A673 (cell line): ENCODE measurements at regions not wholly inside any gene's neighbourhood (a gene's known extent, or its start where the extent isn't known, plus 50 kb on each side); places are given as distances from the start of the nearest gene placed in this dataset.

Experiments used
- BruUV-seq: library from RNA; stranded (reverse); fragments of 400-500 nt; replicated peaks from 2 replicates; lab custom pipeline; 2021; lab: Mats Ljungman, UMichigan
- CTCF ChIA-PET: fragments of 300-600 bp; sonication (Branson Sonifier 250); formaldehyde crosslinking; loops from one replicate; lab custom pipeline; 2022; ENCODE audit warnings: antibody characterized with exemption; lab: Charles Lee
- POLR2A ChIA-PET: fragments of 300-600 bp; sonication (Branson Sonifier 250); formaldehyde crosslinking; loops from one replicate; lab custom pipeline; 2022; ENCODE audit warnings: antibody characterized with exemption; ENCODE audit not compliant: low non-redundant PET; lab: Charles Lee
- DNase-seq: peaks from one replicate; pipeline ENCODE4 v3.0.0-alpha.2; 2015; ENCODE audit warnings: low spot score
- H3K27ac ChIP-seq: fragments of 200-600 bp; sonication (generic); 2 replicates; pipeline ENCODE4 v1.5.1; 2016; ENCODE audit warnings: mixed run types, low read depth, mild to moderate bottlenecking, mixed read lengths, antibody characterized with exemption, low read length; ENCODE audit not compliant: poor library complexity, severe bottlenecking
- H3K27me3 ChIP-seq: fragments of 200-600 bp; sonication (generic); replicated peaks from 2 replicates; pipeline ENCODE4 v1.6.1; 2017; ENCODE audit warnings: mixed run types, low read depth, mild to moderate bottlenecking, mixed read lengths, antibody characterized with exemption, low read length; ENCODE audit not compliant: insufficient read depth, poor library complexity
- H3K36me3 ChIP-seq: fragments of 200-600 bp; sonication (generic); 2 replicates; pipeline ENCODE4 v1.6.1; 2016; ENCODE audit warnings: mixed run types, mild to moderate bottlenecking, mixed read lengths, antibody characterized with exemption, low read length; ENCODE audit not compliant: insufficient read depth, poor library complexity, severe bottlenecking
- H3K4me1 ChIP-seq: fragments of 200-600 bp; sonication (generic); 2 replicates; pipeline ENCODE4 v1.6.1; 2017; ENCODE audit warnings: mixed run types, mild to moderate bottlenecking, mixed read lengths, antibody characterized with exemption, low read length; ENCODE audit not compliant: insufficient read depth, poor library complexity, severe bottlenecking
- H3K4me3 ChIP-seq: fragments of 200-600 bp; sonication (generic); 2 replicates; pipeline ENCODE4 v1.5.1; 2016; ENCODE audit warnings: low read depth, mixed run types, mild to moderate bottlenecking, mixed read lengths, low read length; ENCODE audit not compliant: poor library complexity, severe bottlenecking
- H3K9me3 ChIP-seq: fragments of 200-600 bp; sonication (generic); 2 replicates; pipeline ENCODE4 v1.6.1; 2016; ENCODE audit warnings: mixed run types, low read depth, mild to moderate bottlenecking, mixed read lengths, antibody characterized with exemption, low read length; ENCODE audit not compliant: poor library complexity, severe bottlenecking
- EZH2 ChIP-seq: fragments of 200-600 bp; sonication (generic); IDR thresholded peaks from 2 replicates; pipeline ENCODE4 v1.6.1; 2017; ENCODE audit warnings: borderline replicate concordance, low read depth, mild to moderate bottlenecking, mixed read lengths, antibody characterized with exemption, low read length; ENCODE audit not compliant: poor library complexity, severe bottlenecking
- intact Hi-C: fragments of 100-400 bp; cut with micrococcal nuclease; formaldehyde crosslinking; loops from one replicate; pipeline ENCODE4 v1.10.0; 2022; ENCODE audit not compliant: unreplicated experiment
- TF ChIP-seq, protein P1 (sequence below): fragments of 300-800, 200-600 bp; sonication (generic); conservative IDR thresholded peaks from 2 replicates; pipeline ENCODE4 v1.5.1; 2017; ENCODE audit warnings: low read depth, mild to moderate bottlenecking, antibody characterized with exemption, low read length, moderate library complexity, mixed read lengths

DNA sequence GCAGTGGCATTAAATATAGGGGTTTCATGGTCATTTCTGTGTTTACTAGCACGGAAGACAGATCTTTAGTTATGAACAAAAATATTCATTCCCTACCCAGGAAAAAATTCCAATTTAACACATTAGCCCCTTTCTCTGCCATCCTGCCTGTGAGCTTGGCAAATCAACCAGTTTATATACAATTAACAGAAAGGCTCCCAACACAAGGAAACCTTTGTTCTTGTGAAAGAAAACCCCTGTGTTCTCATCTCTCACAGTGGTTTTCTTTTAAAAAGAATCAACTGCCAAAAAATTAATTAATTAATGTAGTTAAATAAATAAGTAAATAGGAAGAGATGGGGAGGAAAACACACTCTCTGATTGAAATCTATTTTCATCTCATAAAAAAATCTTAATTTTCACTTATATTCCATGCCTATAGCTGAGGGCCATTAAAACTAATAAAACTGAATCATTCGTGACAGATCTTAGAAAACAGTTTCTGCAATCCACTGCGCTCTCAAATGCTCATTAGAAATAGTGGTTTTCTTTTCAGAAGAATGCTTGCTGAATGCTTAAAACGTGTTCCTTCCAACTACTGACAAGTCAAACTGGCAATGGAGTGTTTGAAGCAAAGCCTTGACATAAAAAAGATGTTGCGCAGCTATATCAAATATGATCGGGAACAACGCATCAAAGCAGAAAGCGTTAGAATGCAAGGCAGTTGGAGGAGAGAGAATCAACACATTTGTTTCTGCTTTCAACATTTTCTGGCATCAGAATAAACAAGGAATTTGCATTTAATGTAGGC, 387.7 kb downstream of the TLR4 start:
- no peaks in the 10 kb centered on the region for H3K36me3 ChIP-seq
- intact Hi-C loops = no loop called here
- DNase-seq = no peak
- no peaks in the 10 kb centered on the region for H3K4me1 ChIP-seq
- H3K4me3 ChIP-seq = no peak overlapping the region
- H3K27ac ChIP-seq = no peak overlapping the region
- ChIA-PET CTCF (no interaction called here), POLR2A (no interaction called here)
- H3K9me3 ChIP-seq = no peaks in the 10 kb centered on the region
- no peak for TF ChIP-seq EZH2
- TF ChIP-seq, protein P1, sequence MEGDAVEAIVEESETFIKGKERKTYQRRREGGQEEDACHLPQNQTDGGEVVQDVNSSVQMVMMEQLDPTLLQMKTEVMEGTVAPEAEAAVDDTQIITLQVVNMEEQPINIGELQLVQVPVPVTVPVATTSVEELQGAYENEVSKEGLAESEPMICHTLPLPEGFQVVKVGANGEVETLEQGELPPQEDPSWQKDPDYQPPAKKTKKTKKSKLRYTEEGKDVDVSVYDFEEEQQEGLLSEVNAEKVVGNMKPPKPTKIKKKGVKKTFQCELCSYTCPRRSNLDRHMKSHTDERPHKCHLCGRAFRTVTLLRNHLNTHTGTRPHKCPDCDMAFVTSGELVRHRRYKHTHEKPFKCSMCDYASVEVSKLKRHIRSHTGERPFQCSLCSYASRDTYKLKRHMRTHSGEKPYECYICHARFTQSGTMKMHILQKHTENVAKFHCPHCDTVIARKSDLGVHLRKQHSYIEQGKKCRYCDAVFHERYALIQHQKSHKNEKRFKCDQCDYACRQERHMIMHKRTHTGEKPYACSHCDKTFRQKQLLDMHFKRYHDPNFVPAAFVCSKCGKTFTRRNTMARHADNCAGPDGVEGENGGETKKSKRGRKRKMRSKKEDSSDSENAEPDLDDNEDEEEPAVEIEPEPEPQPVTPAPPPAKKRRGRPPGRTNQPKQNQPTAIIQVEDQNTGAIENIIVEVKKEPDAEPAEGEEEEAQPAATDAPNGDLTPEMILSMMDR = no peak
- peaks cover 4% of the 10 kb centered on the region for H3K27me3 ChIP-seq
- BruUV-seq = no TSS peak

- no peak overlapping the region for H3K4me3 ChIP-seq
- CTCF ChIA-PET = no interaction called here
- H3K36me3 ChIP-seq = no peaks in the 10 kb centered on the region
- TF ChIP-seq, protein P1 = no peak
- TF ChIP-seq EZH2 = no peak
- H3K9me3 ChIP-seq = no peaks in the 10 kb centered on the region
- intact Hi-C loops = no loop called here
- no TSS peak for BruUV-seq
- no peak overlapping the region for H3K27ac ChIP-seq
- no peak for DNase-seq
- peaks cover 4% of the 10 kb centered on the region for H3K27me3 ChIP-seq
- POLR2A ChIA-PET = no interaction called here
- H3K4me1 ChIP-seq = no peaks in the 10 kb centered on the region
Measured at GRCh38 chr9:118094387-118094786, 390.2 kb downstream of the TLR4 start.

DNA sequence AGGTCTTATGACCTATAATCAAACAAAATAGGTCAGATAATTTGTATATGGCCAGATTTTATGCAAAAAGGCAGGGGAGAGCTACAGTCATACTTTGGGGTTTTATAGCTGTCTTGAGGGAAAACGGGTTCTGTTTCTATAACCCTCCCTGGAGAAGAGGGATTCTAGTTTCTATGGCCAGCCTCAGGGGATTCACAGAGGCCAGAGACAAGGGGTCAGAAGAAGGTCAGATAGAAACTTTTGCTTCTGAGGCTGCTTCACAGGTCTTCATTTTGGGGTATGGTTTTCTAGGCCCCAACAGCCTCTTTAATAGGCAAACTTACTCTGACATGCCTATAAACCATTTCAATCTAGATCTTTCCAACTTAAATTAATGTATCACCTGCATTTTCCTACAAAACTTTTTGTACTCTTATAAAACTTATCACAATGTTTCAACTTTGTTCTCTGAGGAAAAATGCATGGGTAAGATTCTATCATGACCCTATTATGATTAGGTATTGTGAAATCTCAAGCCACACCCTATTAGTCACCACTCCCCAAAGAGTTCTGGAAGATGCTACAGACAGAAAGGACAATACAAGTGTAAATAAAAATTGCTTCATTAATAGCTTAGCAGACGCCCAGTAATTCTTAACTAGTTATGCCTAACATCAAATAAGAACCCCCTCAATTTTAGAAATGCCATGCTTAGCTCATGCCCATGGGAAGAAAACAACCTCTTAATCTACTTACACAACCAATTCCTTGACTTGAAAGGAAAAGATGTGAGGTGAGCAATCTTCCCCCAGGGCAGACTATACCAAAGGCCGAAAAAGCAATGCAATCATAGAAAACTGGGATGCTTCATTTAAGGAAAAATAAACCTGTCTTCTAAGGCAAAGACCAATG, 396.6 kb downstream of the TLR4 start:
- DNase-seq = no peak
- ChIA-PET POLR2A (no interaction called here), CTCF (no interaction called here)
- Histone ChIP-seq H3K4me3 (no peak overlapping the region), H3K27me3 (no peaks in the 10 kb centered on the region), H3K9me3 (no peaks in the 10 kb centered on the region), H3K36me3 (no peaks in the 10 kb centered on the region), H3K4me1 (no peaks in the 10 kb centered on the region), H3K27ac (no peak overlapping the region)
- intact Hi-C loops = no loop called here
- no TSS peak for BruUV-seq
- TF ChIP-seq EZH2 = no peak
- TF ChIP-seq, protein P1 = no peak
